Right cardiac atrium (tissue), 5 donors: ENCODE measurements at regions not wholly inside any gene's neighbourhood (a gene's known extent, or its start where the extent isn't known, plus 50 kb on each side); places are given as distances from the start of the nearest gene placed in this dataset.
"Not testable (repeated sequence)": the region's sequence is repeated elsewhere in the genome, so short reads cannot be mapped to it uniquely, and the experiment has no call there.

Experiments
- ATAC-seq, 2 donors: fragments of 200-7000 bp; cut with Tn5 transposase; one replicate each; pipeline versions ENCODE4 v1.8.0 to v1.9.1; 2020; ENCODE audit warnings: moderate library complexity in 2 of 2, mild to moderate bottlenecking in 1 of 2
- DNase-seq, 3 donors: peaks; one replicate each; pipeline ENCODE4 v3.0.0-alpha.2; 2020
- H3K27ac ChIP-seq: one replicate; pipeline ENCODE4 v1.5.1; 2013; ENCODE audit warnings: mild to moderate bottlenecking, low read length, control low read depth, moderate library complexity
- H3K27me3 ChIP-seq: one replicate; pipeline ENCODE4 v1.6.1; 2013; ENCODE audit not compliant: control insufficient read depth, insufficient read depth
- H3K4me1 ChIP-seq: one replicate; pipeline ENCODE4 v1.6.1; 2013; ENCODE audit warnings: low read length; ENCODE audit not compliant: control insufficient read depth, insufficient read depth
- H3K4me3 ChIP-seq: one replicate; pipeline ENCODE4 v1.5.1; 2013; ENCODE audit warnings: low read length, control low read depth
- H3K9me3 ChIP-seq: one replicate; pipeline ENCODE4 v1.6.1; 2013; ENCODE audit warnings: low read length; ENCODE audit not compliant: control insufficient read depth
- WGBS: extraction: QIAGEN DNeasy Blood & Tissue Kit; methylation state at CpG from one replicate; pipeline ENCODE4 v1.1.7; 2013; 5-methylcytosine and 5-hydroxymethylcytosine counted together
- intact Hi-C, 4 donors: fragments of 100-400 bp; cut with DNase I; formaldehyde crosslinking; loops; one replicate each; pipeline versions ENCODE4 v1.11.0 to v1.14.0; 2022 to 2023
- donor health status: healthy with polysubstance abuse.
- donor health status: DM: no; HTN: yes; CAD: no.
- donor health status: DM: no; HTN: no; CAD: no.
- donor health status: DM: no; HTN: yes; CAD: no; lungs with severe emphysema.
- donor health status: DM: yes; HTN: yes; CAD: no.

GRCh38 chr7:142587578-142588191 is 161.6 kb upstream of the PRSS1 start:
- DNase-seq = no peak
- Histone ChIP-seq H3K4me3 (no peak overlapping the region), H3K27me3 (no peaks in the 10 kb centered on the region), H3K27ac (no peak overlapping the region), H3K4me1 (no peaks in the 10 kb centered on the region), H3K9me3 (no peaks in the 10 kb centered on the region)
- intact Hi-C loops = no loop called here
- whole genome bisulfite sequencing = 38% methylated on average over 5 of the region's 5 CpGs
- ATAC-seq = peak; percentile 44 to 83

- intact Hi-C loops = no loop called here
- H3K9me3 ChIP-seq = no peaks in the 10 kb centered on the region
- H3K27ac ChIP-seq = no peak overlapping the region
- no peaks in the 10 kb centered on the region for H3K4me1 ChIP-seq
- DNase-seq (no peak), ATAC-seq (no peak)
- H3K27me3 ChIP-seq = no peaks in the 10 kb centered on the region
- H3K4me3 ChIP-seq = no peak overlapping the region
- 90% methylated on average over 3 of the region's 3 CpGs for WGBS
Measured at GRCh38 chr7:142586611-142587010, 162.7 kb upstream of the PRSS1 start.

DNA sequence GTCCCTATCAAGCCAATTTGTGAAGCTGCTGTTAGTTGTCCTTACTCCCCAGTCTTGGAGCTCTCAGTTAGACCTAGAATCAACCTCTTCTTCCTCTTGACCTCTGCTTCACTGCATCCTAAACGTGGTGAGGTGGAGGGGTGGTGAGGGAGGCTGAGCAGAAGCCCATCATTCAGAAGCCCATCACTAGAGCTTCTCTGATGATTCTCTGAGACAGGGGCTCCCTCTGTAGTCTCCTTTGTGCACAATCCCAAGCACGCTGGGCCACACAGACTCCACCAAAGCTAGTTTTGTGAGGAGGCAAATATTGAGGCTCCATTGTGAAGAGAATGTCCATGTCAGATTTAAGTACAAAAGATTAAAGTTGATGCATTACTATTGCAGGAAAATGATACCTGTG is 163.8 kb upstream of the PRSS1 start:
- H3K27ac ChIP-seq = no peak overlapping the region
- 36% methylated on average over 2 of the region's 2 CpGs for WGBS
- intact Hi-C loops = no loop called here
- H3K4me1 ChIP-seq = no peaks in the 10 kb centered on the region
- no peak overlapping the region for H3K4me3 ChIP-seq
- H3K27me3 ChIP-seq = no peaks in the 10 kb centered on the region
- H3K9me3 ChIP-seq = no peaks in the 10 kb centered on the region
- DNase-seq (no peak), ATAC-seq (no peak)

DNA sequence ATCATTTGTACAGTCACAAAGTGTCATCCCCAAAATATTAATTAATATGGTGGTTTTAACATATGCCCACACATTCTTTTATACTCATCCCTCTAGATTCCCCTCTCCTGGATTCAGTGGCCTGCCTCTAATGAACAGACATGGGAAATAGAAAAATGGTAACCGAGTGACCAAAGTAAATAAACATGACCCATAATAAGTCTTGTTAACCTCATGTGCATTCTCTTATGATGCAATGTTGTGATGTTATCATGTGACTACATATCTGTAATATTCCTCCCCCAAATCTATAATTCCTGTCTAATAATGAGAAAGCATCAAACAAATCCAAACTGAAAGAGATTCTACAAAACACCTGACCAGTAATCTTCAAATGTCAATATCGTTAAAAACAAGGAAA is 164.5 kb upstream of the PRSS1 start:
- 72% methylated on average over 2 of the region's 2 CpGs for WGBS
- no peaks in the 10 kb centered on the region for H3K27me3 ChIP-seq
- DNase-seq = no peak
- intact Hi-C loops = no loop called here
- no peaks in the 10 kb centered on the region for H3K9me3 ChIP-seq
- no peak for ATAC-seq
- no peaks in the 10 kb centered on the region for H3K4me1 ChIP-seq
- no peak overlapping the region for H3K27ac ChIP-seq
- H3K4me3 ChIP-seq = no peak overlapping the region

GRCh38 chr7:142583446-142583845 is 165.8 kb upstream of the PRSS1 start:
- Histone ChIP-seq H3K4me3 (no peak overlapping the region), H3K27me3 (no peaks in the 10 kb centered on the region), H3K4me1 (no peaks in the 10 kb centered on the region), H3K27ac (no peak overlapping the region), H3K9me3 (no peaks in the 10 kb centered on the region)
- ATAC-seq (no peak), DNase-seq (no peak)
- WGBS = 33% methylated on average over 2 of the region's 2 CpGs
- intact Hi-C loops = no loop called here

DNA sequence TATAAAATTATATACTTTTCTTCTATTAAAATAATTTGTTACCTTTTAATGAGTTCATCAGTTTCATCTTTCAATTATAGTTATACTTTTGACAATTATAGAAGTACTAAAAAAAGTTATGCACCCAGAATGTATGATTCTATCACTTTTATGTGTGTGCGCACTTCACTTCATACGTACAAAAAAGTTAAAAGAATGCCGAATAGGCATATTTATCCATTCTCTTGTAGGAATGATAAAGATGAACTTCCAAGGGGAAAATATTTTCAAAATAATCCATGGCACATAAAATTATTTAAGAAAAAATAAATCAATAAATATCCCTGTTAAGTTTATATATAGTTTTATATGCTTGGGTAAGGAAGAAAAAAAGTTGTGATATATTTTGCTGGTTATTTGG is 166.9 kb upstream of the PRSS1 start:
- DNase-seq = no peak
- Histone ChIP-seq H3K9me3 (no peaks in the 10 kb centered on the region), H3K27me3 (no peaks in the 10 kb centered on the region), H3K4me1 (no peaks in the 10 kb centered on the region), H3K4me3 (no peak overlapping the region), H3K27ac (no peak overlapping the region)
- WGBS = 95% methylated on average over 3 of the region's 3 CpGs
- intact Hi-C loops = no loop called here
- no peak for ATAC-seq

- DNase-seq (no peak), ATAC-seq (no peak)
- Histone ChIP-seq H3K9me3 (no peaks in the 10 kb centered on the region), H3K4me1 (no peaks in the 10 kb centered on the region), H3K4me3 (no peak overlapping the region), H3K27me3 (no peaks in the 10 kb centered on the region), H3K27ac (no peak overlapping the region)
- intact Hi-C loops = no loop called here
- WGBS = 39% methylated on average over 4 of the region's 4 CpGs
Measured at GRCh38 chr7:142581341-142581740, 167.9 kb upstream of the PRSS1 start.

DNA sequence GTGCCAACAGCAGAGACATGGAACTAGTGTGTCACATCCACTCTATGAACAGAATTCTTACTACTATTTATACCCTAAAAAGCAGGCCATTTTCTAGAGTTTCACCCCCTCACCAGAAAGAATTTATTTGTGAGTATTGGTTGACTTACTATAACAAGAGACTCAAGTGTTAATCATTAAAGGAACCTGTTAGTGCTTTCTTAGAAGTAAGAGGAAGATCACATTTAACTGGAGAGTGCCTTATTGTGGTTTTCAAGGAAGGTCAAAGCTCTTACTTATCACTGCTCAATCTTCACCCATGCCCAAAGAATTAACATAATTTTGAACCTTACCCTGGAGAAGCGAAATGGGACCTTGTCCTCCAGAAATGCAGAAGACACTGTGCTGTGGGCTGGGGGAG is 169.3 kb upstream of the PRSS1 start:
- Histone ChIP-seq H3K27ac (no peak overlapping the region), H3K4me1 (no peaks in the 10 kb centered on the region), H3K9me3 (no peaks in the 10 kb centered on the region), H3K27me3 (no peaks in the 10 kb centered on the region), H3K4me3 (no peak overlapping the region)
- ATAC-seq = no peak
- no peak for DNase-seq
- 86% methylated on average over 1 of the region's 1 CpG for WGBS
- intact Hi-C loops = no loop called here

GRCh38 chr7:142575351-142575750 is 173.9 kb upstream of the PRSS1 start:
- not testable (repeated sequence) for H3K27ac ChIP-seq, H3K9me3 ChIP-seq

DNA sequence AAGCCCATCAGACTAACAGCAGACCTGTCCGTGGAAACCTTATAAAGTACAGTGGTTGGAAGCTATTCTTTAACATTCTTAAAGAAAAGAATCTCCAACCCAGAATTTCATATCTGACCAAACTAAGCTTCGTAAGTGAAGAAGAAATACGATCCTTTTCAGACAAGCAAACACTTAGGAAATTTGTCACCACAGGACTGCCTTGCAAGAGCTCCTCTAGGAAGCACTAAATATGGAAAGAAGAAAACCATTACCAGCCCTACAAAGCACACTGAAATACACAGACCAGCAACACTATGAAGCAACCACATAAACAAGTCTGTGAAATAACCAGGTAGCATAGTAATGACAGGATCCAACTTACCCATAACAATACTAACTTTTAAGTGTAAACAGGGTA is 177.7 kb upstream of the PRSS1 start:
- intact Hi-C loops = no loop called here
- WGBS = 80% methylated on average over 3 of the region's 3 CpGs
- Histone ChIP-seq H3K27ac (no peak overlapping the region), H3K9me3 (no peaks in the 10 kb centered on the region), H3K27me3 (no peaks in the 10 kb centered on the region), H3K4me1 (no peaks in the 10 kb centered on the region), H3K4me3 (no peak overlapping the region)
- DNase-seq = no peak
- ATAC-seq = no peak

More at GRCh38 chr7:142575351-142575750, 173.9 kb upstream of the PRSS1 start:
- H3K27me3 ChIP-seq, DNase-seq, H3K4me3 ChIP-seq, ATAC-seq, H3K4me1 ChIP-seq, intact Hi-C loops: not testable (repeated sequence)
- WGBS = 93% methylated on average over 25 of the region's 25 CpGs

DNA sequence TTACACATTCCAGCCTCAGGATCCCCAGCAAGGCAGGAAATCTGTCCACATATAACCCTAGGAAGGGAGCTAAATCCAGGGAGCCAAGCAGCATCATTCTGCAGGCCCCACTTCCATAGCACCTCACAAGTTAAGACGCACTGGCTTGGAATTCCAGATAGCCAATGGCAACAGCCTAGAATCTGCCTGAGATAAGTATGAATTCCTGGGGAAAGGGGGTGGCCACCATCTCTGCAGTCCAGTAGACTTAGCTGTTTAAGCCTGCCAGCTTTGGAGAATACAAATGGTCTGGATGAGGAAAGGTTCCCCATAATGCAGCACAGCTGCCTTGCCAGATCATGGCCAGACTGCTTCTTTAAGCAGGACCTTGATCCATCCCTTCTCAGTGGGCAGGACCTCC is 179.4 kb upstream of the PRSS1 start:
- ATAC-seq (no peak), DNase-seq (no peak)
- no peak overlapping the region for H3K4me3 ChIP-seq
- intact Hi-C loops = no loop called here
- no peaks in the 10 kb centered on the region for H3K9me3 ChIP-seq
- H3K4me1 ChIP-seq = no peaks in the 10 kb centered on the region
- WGBS = 65% methylated on average over 1 of the region's 1 CpG
- H3K27ac ChIP-seq = no peak overlapping the region
- no peaks in the 10 kb centered on the region for H3K27me3 ChIP-seq

- WGBS = 57% methylated on average over 5 of the region's 5 CpGs
- DNase-seq = no peak
- intact Hi-C loops = no loop called here
- Histone ChIP-seq H3K4me3 (no peak overlapping the region), H3K9me3 (no peaks in the 10 kb centered on the region), H3K27ac (no peak overlapping the region), H3K27me3 (no peaks in the 10 kb centered on the region), H3K4me1 (no peaks in the 10 kb centered on the region)
- no peak for ATAC-seq
Measured at GRCh38 chr7:142568435-142569097, 180.7 kb upstream of the PRSS1 start.
